Central memory CD4-positive, alpha-beta T cell (primary cell): ENCODE measurements at regions not wholly inside any gene's neighbourhood (a gene's known extent, or its start where the extent isn't known, plus 50 kb on each side); places are given as distances from the start of the nearest gene placed in this dataset.

Source experiments
- DNase-seq: peaks from one replicate; pipeline ENCODE4 v3.0.0; 2022

DNA sequence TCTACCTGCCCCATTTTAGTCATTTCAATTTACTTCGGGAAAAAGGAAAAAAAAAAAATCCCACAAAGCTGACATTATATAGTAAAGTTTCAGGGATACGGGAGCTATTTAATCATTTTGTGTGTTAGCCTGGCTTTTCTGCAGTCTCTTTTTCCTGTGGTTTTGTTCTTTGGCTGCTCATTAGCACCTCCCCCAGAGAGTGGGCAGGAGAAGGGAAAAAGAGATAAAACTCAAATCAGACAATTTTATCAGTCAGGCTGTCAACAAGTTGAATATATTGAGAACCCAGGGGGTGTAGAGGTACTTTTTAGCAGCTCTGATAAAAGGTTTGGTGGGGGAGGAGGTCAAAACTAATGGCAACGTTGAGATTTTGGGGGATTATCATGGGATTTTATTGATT lies 559.0 kb upstream of the PSMD7 start:
- DNase-seq: no peak

DNA sequence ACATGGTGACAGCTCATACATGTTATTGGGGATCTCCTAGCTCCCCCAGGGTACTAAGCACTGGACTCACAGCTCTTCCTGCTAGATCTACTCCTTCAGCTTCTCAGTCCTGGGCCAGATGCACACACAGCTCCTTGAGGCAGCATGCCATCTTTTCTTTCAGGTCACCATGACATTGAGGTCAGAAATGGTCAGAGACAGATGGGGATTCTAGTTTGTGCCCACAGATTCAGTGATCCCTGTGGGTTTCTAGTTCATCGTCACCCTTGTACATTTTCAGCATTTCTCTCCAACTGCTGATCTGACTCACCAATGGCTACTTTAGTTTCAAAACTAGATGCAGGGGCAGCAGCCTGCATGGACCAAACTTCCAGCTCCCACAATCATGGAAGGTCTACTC lies 560.7 kb upstream of the PSMD7 start:
- no peak for DNase-seq

DNA sequence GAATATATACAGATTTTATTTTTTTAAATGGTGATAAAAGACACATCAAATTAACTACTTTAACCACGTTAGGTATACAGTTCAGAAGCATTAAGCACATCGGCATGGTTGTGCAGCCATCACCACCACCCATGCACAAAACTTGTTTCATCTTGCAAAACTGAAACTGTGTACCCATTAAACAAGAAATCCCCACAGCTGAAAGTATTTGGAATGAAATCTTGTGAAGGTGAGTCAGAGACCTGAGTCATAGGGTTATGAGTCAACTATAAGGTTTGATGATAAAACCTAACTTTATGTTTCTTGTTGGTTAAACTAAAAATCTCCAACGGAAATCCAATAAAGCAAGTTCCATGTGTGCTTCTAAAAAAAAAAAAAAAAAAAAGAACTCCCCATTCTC lies 561.6 kb upstream of the PSMD7 start:
- no peak for DNase-seq

DNA sequence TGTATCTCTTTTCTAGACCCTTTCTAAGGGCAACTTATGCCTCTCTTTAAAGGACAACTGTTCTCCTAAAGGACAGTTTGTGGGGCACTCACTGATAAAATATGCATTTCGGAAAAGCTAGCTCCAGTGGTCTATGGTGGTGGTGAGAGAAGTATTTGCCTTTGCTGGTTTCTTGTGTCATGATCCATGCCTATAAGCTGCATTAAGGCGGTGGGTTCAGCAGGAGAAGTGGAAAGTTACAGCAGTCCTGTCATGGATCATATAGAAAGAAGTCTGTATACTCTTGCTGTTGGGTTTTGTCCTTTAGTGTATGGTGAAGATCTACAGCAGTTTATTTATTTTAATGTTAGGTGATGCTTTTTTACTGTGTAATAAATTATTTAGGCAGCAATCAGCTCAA lies 563.9 kb upstream of the PSMD7 start:
- no peak for DNase-seq

DNA sequence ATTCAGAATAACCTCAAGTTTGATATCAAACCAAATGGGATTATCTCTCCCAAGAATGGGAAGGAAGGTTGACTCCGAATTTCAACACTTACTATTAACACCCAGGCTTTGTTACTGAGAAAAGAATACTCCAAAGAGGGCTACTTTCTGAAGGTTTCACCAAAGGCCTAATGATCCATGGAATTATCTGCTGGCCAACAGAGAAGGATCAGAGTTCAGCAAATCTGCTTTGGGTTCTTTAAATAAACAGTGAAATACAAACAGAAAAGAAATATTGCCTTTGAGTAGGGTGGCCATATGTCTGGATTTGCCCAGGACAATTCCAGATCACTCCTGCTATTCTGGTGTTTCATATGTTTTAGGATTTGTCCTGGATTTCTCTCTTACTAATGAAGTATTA lies 564.5 kb upstream of the PSMD7 start:
- DNase-seq: no peak

DNA sequence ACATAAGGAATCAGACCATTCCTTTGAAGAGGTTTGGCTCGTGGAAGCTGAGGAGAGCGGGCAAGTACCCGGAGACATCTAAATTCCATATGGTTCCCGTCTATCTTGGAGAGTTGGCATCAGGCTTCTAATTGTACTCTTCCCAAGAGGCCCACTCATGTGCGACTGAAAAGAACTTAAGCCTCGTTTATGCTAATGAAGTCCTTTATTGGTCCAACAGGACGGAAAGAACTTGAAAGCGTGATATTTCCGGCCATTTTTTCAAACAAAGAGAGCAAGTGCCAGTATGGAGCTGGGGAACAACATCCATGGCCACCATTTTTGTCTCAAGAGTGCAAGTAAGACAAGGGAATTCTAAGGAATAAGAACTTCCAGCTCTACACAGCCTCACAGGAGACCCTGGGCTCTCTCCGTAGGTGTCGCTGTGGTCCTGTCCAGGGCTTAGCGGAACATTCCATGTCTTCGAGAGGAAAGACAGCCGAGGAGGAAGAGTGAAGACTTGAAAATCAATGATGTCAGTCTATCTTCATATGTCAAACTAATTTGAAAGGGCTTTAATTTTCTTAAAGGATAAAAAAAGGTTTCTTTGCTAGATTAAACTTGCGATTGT lies 566.0 kb upstream of the PSMD7 start:
- DNase-seq: no peak

DNA sequence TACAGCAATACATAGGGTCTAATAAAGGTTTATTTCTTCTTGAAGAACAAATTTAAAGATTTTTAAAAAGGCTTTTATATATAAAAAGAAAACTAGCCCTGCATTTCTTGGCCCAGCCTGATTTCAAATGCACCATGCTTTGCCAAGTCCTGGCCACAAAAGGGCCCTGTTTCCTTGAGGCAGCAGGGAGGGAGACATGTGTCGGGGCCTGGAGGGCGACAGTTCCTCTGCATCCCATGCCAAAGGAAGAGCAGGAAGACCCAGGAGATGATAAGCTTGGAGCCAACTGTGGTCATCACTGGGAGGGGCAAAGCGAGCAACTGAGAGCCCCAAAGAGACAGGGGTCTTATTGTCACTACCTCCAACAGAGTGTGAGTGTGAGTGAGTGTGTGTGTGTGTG lies 571.5 kb upstream of the PSMD7 start:
- no peak for DNase-seq

DNA sequence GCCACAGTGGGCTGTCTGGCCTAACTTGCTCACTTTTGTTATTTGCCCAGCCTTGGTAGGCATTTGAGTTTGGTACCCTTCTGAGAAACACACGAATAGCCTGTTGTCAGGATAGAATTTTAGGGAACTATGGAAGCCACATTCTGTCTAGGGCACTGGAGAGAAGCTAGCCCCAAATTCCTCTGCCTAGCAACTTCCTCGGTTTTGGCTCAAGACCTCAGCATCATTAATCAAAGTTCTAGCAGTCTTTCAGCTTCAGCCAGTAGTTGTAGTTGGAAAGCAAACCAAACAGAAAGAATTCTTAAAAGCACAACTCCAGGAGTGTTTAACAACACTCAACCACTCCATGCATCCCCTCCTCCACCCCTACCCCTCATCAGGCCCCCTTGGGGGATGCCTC lies 572.1 kb upstream of the PSMD7 start:
- DNase-seq: no peak

DNA sequence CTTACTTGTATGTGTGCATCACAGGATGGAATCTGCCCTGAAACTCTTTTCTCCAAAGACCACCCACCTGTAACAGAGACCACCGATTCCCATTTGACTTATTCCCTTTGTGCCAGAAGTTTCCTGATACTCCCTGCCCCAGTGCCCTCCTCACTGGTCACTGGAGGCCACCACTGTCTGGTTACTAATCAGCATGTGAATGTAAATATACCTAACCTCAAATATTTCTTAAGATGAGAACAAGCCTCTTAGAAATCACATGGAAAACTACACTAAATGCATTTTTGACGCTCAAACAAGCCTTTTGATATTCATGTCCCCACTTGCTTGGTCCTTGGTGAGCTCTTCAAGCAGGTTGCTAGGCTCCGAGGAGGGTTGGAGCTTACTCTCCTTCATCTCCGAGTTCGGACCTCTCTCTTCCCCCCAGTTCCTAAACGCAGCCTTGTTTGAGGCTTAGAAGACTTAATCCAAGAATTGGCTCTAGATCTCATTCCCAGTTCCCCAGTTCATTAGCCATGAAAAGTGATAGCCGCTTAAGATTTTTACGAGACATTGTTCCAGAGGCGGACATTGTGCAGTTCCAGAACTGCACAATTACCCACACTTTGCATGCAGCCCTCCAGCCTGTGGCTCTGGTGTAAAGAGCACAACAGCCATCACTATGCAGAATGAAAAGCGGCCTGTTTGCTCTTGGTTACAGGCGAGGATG lies 579.2 kb upstream of the PSMD7 start:
- no peak for DNase-seq

DNA sequence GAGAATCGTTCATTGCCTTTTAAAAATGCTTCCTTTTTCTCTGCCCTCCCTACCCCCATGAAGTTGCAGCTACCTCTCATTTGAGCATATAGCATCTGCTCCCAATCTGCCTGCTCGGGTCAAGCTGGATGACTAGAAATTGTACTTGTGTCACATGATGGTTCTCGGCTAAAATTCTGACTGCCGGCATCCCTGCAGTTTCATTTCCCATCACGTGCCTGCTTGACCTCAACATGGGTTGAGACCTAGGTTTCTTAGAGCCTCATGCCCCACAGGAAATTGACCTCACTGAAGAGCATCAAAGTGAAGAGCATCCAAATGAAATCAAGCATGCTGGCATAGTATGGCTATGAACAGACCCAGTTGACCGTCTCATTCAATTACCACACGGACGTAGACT lies 581.6 kb upstream of the PSMD7 start:
- no peak for DNase-seq

DNA sequence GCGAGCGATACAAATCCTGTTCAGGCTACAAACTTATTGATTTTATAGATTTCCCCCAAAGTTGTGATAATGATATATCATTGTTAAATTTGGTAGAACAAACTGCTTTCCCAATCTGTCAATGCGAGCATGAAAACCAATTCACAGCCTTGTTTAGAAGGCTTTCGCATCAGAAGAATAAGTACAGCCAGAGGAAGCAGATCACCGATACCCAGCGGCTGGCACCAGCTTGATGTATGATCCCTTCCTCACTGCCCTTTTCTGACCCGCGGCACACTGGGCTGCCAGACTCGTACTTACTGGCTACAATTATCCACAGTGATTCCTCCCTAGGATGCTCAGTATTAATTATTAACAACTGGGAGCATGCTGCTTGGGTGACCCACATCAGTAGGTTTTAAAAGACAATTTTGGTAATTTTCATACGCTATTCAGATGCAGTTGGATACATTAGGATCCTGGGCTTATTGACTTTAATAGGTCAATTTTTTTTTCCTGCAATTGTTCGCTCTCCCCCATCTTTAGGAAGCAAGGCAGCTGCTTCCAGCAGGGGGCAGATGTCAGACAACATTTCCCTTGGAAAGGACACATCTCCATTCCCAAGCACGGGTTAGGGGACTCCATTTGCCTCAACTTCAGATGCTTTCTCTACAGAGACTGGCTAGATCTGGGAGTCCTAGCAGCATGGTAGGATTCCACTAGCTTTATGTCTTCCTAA lies 582.7 kb upstream of the PSMD7 start:
- no peak for DNase-seq

DNA sequence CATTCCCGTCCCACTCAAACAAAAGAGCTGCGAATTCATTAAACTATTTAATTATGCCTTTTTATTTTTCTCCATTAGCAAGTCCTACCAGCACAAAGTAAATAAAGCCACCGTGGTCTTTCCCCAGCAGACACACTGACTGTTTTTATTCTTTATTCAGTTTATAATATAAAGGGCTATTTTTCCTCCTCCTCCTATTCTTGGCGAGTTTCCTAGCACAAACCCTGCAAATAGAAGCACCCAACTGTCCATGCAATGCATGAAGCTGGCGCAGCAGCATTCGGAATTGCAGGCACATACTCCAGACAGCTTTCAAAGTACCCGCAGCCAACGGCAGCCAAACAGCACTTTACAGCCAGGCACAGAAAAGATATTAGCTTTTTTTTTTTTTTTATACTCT lies 583.4 kb upstream of the PSMD7 start:
- no peak for DNase-seq

DNA sequence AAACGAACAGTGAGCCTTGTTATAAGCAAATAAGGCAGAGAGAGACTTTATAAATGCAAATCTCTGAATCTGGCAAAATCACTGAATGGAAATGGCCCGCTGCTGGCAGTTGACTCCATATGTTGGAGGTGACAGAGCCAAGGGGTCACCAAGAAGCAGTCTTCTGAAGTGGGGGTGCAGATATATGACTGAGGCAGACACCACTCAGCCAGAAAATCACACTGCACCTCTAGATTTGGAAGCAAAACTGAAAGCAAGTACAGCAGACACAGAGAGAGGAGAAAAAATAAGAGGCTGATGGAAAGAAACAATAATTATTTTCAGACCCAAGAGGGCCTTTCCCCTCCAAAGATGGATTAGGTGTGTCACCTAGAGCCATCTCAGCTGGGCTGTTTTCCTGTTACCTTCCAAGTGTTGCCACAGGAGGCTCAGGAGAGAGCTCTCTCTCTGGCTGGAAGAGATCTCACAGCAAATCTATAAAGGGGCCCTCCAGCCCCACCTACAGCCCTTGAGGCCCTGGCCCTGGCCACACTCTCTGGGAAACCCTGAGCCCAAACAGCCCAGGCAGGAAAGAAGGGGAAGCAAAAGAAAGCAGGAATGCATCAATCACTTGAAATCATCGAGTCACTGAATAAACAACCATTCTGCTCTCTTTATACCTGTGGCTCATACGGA lies 585.1 kb upstream of the PSMD7 start:
- no peak for DNase-seq

DNA sequence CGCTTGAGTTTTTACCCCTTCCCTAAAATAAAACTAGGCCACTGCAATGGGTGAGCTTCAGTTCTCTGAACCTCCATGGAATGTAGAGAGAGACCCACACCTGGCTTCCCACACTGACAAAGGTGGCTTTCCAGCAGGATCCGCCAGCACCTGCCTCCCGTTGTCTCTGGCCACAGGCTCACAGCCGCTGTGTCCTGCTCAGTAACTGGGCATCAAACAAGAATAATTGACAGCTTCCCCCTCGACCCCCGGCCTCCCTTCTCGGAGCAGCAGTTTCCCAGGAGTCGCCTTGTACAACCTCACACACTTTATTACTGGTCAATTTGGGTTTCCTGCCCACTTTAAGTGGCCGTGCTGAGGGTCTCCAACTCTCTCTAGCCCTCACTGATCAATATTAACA lies 586.1 kb upstream of the PSMD7 start:
- DNase-seq: no peak

DNA sequence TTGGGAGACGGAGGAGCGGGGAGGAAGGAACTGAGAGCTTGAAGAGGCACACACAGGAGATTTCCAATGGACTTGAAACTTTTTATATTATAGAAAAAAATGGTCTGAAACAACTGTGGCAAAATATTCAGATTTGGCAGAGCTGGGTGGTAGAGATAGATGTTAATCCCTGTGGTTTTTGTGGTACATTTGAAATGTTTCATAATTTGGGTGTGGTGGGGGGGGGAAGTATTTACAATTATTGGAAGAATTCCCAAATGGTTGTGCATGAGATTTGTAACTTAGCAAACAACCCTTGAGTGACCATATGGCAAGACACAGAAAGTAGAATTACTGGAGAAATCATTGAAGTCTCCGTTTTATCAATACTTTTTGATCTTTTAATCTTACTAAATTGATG lies 588.8 kb upstream of the PSMD7 start:
- no peak for DNase-seq

DNA sequence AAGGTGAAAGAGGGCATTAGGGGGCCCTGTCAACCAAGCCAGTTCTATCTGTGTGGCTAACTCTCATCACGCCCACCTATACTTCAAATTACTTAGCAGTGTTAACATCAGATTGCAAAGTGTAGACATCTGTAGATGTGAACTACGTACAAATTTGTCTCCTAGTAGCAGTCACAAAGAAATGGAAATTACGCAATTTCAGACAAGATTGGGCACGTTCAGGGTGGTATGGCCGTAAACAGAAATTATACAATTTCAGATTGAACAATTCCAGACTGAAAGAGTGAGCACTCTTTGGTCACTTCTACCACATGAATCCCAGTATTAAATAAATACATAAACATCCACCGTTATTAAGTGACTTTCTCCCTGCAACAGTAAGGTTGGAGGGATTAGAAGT lies 592.7 kb upstream of the PSMD7 start:
- no peak for DNase-seq

DNA sequence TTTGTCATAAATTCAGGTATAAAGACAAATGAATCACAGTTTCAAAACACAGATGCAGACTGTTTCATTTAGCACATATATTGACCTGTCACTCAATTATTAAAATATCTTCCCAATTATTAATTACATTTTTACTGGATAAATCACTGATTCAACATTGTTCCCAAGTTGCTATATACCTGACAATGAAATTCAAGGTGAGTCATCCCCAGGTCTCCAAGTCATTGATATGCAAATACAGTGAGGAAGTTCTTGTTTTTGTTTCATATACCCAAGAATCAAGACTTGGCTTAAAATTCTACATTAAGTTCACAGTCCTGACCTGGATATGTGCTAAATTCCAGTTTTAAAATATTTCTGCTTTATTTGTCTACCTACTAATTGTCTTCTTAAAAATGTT lies 599.3 kb upstream of the PSMD7 start:
- DNase-seq: no peak

DNA sequence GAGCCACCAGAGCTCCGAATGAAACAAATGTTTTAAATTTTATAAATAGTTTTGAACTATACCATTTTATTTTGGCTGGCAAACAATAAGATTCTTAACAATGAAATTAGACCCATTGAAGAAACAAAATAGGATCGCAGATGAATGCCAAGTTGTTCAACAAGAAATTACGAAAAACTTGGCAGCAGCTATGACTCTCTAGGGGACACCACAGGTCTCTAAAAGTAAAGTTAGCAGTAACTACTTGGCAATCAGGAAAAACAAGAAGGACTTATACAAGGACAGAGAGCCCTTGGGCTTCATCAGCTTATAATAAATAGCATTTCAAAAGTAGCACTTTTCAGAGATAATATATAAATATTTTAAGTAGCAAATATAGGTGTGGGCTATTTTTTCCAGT lies 603.8 kb upstream of the PSMD7 start:
- DNase-seq: no peak

DNA sequence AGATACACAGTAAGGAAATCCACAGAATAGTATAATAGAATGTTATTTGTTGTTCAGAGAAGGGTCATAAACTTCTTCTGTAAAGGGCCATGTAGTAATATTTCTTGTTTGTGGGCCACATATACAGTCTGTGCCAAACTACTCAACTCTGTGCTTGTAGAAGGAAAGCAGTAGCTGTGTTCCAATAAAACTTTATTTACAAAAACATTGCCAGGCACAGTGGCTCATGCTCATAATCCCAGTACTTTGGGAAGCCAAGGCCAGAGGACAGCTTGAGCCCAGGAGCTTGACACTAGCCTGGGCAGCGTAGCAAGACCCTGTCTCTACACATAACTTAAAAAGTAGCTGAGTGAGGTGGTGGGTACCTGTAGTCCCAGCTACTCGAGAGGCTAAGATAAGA lies 612.8 kb upstream of the PSMD7 start:
- no peak for DNase-seq

DNA sequence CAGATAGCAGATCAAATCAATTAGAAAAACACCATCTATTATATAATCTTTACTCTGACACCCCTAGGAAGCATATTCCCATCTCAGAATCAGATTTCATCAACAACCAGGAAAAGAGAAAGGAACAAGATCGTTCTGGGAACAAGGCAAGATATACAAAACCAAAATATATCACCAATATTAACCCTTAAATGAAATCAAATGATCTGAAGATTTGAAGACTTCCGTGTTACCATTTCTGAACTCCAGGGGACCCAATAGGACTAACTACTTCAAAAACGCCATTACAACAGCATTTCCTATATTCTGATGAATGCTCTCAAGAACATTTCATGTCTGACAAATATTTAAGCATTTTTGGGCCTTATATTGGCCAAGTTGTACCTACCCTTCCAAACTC lies 624.2 kb upstream of the ZFHX3 start:
- DNase-seq: no peak

DNA sequence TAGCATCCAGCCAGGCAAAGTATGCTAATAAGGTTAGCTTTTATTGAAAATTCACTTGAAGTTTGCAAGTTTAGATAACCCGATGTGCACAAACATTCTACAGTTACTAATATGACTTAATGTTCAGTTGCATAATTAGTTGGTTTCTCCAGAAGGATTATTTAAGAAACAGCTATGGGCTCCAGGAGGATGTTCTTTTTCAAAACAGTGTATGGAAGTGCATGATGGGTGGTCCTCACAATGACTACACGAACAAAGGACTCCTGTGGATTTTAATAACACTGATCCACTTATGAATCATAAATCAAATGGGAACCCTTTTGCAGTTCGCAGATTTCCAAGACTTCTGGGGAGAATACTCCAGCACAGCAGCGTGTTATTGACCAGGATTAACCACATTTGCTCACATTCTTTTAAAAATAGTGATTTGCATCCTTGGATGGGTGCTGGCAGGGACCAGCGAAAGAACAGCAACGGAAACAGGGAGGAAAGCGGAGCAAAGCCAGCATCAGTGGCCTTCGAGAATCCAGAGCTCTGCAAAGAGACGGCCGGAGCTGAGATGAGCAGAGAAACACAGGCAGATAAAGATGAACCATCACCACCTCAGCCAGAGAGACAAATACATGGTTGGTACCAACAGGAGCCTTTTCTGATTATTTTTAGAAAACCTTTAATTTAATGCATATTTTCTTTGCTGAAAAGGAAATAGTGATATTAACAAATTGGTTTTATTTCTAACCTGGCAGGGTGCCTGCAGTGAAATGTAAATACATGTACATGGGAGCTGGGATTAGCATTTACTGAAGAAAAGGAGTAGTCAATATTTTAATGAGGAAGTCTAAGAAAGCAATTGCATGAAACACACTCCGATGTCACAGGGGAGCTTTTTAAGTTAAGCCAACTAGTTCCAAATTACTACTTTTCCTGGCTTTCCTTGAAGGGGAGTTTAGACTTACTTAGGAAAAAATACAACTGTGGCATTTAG lies 623.2 kb upstream of the ZFHX3 start:
- DNase-seq: no peak

DNA sequence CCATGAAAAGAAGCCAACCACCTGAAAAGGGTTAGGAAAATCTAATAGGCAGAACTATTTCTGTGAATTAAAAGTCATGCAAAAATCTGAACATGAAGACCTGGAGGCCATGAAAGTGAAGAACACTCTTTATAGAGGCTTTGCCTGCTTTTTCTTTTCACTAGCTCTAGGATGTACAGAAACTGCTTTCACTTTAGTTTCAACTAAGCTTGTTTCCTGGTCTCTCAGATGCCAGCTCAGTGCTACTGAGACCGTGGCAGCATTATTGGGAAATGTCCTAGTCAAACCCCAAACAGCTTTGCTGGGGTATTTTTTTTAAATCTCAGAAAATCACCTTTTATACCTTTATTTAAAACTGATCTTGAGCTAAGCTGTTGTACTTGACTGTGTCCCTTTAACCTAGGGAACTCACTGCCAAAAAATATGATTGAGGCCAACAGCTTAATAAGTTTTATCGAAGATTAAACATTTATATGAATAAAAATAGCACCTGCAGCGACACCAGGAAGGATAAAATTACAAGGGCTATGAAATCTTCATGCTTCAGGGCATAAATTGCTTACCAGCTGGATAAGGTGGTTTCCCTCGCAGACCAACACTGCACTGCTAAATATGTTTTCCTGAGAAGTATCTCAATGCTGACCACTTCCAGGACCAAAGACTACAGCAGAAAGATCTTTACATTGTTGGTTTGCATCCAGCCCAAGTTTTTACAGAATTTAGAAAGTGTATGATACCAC lies 621.8 kb upstream of the ZFHX3 start:
- no peak for DNase-seq
